Uterus (tissue), 3 donors: ENCODE measurements at regions not wholly inside any gene's neighbourhood (a gene's known extent, or its start where the extent isn't known, plus 50 kb on each side); places are given as distances from the start of the nearest gene placed in this dataset.
"Not testable (repeated sequence)": the region's sequence is repeated elsewhere in the genome, so short reads cannot be mapped to it uniquely, and the experiment has no call there.

Source experiments
- DNase-seq, 2 donors: peaks; one replicate each; pipeline ENCODE4 v3.0.0-alpha.2; 2019 to 2020
- H3K27ac ChIP-seq, 2 donors: fragments of 200-600 bp; sonication (generic); 1 replicate in 1 of 2; 2 replicates in 1 of 2; pipeline ENCODE4 v1.5.1; 2016 to 2018
- H3K27me3 ChIP-seq, 2 donors: fragments of 200-600 bp; sonication (generic); one replicate each; pipeline ENCODE4 v1.5.1; 2018 to 2019; ENCODE audit warnings: control low read depth in 1 of 2
- H3K36me3 ChIP-seq, 2 donors: fragments of 200-600 bp; sonication (generic); one replicate each; pipeline ENCODE4 v1.5.1; 2019; ENCODE audit warnings: control low read depth in 1 of 2
- H3K4me1 ChIP-seq, 2 donors: fragments of 200-600 bp; sonication (generic); one replicate each; pipeline ENCODE4 v1.5.1; 2018 to 2019; ENCODE audit warnings: control low read depth in 1 of 2
- H3K4me3 ChIP-seq, 2 donors: fragments of 200-600 bp; sonication (generic); 1 replicate in 1 of 2; 2 replicates in 1 of 2; pipeline ENCODE4 v1.5.1; 2018 to 2019; ENCODE audit warnings: mild to moderate bottlenecking in 1 of 2
- H3K9me3 ChIP-seq, 2 donors: fragments of 200-600 bp; sonication (generic); one replicate each; pipeline ENCODE4 v1.5.1; 2019; ENCODE audit warnings: control low read depth in 1 of 2
- POLR2A ChIP-seq, 2 donors: fragments of 450-650 bp; IDR thresholded peaks; one replicate each; pipeline ENCODE4 v1.6.1; 2016; ENCODE audit warnings: antibody characterized with exemption in 2 of 2, mild to moderate bottlenecking in 1 of 2, moderate library complexity in 1 of 2
- intact Hi-C: fragments of 100-400 bp; cut with DNase I; formaldehyde crosslinking; loops from one replicate; pipeline ENCODE4 v1.15.1; 2023; ENCODE audit warnings: low total_unique reads
- TF ChIP-seq, protein P1 (sequence below), 4 experiments: fragments of 200-600 bp in 2 of 4; fragments of 450-650 bp in 2 of 4; sonication (generic) in 2 of 4; IDR thresholded peaks; one replicate each; pipeline ENCODE4 v1.5.1; 2016 to 2019; ENCODE audit warnings: antibody characterized with exemption in 4 of 4, mild to moderate bottlenecking in 2 of 4, moderate library complexity in 1 of 4
- donor health status: DM: yes; HTN: yes; CAD: no.

DNA sequence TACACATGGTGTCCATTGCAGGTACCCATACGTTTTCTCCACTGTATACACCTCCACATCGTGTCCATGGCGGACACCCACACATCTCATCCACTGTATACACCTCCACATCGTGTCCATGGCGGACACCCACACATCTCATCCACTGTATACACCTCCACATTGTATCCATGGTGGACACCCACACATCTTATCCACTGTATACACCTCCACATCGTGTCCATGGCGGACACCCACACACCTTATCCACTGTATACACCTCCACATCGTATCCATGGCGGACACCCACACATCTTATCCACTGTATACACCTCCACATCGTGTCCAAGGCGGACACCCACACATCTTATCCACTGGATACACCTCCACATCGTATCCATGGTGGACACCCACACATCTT is 50.4 kb upstream of the TTC34 start:
- H3K4me3 ChIP-seq, H3K9me3 ChIP-seq, H3K4me1 ChIP-seq, H3K36me3 ChIP-seq, DNase-seq, H3K27ac ChIP-seq, H3K27me3 ChIP-seq, intact Hi-C loops: not testable (repeated sequence)

DNA sequence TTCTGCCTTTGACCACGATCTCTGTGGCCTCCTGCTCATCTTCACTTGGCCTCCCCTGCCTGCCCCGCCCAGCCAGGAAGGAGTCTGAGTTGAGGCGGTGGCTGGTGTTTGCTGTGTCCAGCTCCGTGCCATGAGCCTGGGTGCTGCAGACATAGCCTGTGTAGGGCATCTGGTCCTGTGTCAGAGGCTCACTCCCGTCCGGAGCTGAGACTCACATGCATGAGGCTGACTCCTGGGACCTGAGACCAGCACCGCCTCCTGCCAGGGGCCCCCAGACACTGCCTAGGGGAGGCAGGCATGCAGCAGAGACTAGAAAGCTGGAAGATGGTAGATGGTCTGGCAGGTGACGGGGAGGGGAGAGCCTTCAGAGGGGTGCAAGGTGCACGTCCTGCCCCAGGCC is 52.2 kb upstream of the TTC34 start:
- no peak for DNase-seq
- Histone ChIP-seq H3K4me3 (no peak overlapping the region), H3K9me3 (no peaks in the 10 kb centered on the region), H3K27me3 (peaks cover 0 to 8% of the 10 kb centered on the region in 2 donors), H3K36me3 (no peaks in the 10 kb centered on the region), H3K27ac (no peak overlapping the region), H3K4me1 (no peaks in the 10 kb centered on the region)
- TF ChIP-seq, protein P1, sequence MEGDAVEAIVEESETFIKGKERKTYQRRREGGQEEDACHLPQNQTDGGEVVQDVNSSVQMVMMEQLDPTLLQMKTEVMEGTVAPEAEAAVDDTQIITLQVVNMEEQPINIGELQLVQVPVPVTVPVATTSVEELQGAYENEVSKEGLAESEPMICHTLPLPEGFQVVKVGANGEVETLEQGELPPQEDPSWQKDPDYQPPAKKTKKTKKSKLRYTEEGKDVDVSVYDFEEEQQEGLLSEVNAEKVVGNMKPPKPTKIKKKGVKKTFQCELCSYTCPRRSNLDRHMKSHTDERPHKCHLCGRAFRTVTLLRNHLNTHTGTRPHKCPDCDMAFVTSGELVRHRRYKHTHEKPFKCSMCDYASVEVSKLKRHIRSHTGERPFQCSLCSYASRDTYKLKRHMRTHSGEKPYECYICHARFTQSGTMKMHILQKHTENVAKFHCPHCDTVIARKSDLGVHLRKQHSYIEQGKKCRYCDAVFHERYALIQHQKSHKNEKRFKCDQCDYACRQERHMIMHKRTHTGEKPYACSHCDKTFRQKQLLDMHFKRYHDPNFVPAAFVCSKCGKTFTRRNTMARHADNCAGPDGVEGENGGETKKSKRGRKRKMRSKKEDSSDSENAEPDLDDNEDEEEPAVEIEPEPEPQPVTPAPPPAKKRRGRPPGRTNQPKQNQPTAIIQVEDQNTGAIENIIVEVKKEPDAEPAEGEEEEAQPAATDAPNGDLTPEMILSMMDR (IDR thresholded peaks at IDR 0.05) = no peak
- no peak for TF ChIP-seq POLR2A (IDR thresholded peaks at IDR 0.05)
- intact Hi-C loops = no loop called here

DNA sequence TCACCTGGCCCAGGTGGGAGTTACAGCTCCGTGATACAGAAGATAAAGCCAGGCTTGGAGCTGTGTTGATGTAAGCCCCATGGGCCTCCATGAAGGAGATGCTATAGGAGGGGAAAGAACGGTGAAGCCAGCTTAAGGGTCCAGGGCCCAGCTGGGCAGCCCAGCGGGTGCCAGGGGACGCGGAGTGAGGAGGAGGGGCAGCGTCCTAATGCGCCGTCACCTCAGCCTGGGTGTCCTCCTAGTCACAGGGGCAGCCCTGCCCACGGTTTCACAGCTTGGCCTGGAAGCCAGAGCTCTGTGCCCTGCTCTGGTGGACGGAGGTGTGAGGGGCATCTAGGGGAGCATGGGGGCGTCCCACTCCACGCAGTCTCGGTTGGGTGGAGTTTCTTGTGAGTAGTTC is 52.7 kb upstream of the TTC34 start:
- Histone ChIP-seq H3K27me3 (peaks cover 0 to 8% of the 10 kb centered on the region in 2 donors), H3K4me1 (no peaks in the 10 kb centered on the region), H3K27ac (no peak overlapping the region), H3K4me3 (no peak overlapping the region), H3K36me3 (no peaks in the 10 kb centered on the region), H3K9me3 (no peaks in the 10 kb centered on the region)
- TF ChIP-seq POLR2A (IDR thresholded peaks at IDR 0.05) = no peak
- TF ChIP-seq, protein P1 (IDR thresholded peaks at IDR 0.05) = no peak
- DNase-seq = no peak
- intact Hi-C loops = no loop called here

DNA sequence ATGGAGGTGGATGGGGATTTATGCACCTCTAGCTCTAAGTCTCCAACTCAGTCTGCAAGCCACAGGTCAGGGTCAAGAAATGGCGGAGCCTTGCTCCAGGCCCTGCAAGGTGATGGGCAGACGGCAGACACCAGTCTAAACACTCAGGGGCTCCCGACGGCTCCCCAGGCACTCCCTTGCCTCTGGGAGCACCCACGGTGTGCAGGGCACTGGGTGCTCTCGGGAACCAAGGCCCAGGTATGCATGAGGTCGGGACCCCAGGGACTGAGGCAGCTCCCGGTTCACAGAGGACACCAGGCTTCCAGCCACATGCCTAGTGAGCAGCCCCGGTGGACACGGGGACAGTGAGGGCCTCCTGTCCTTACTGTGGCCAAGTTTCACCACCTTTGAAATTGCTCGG is 53.1 kb upstream of the TTC34 start:
- H3K36me3 ChIP-seq = no peaks in the 10 kb centered on the region
- H3K9me3 ChIP-seq = no peaks in the 10 kb centered on the region
- peaks cover 0 to 8% of the 10 kb centered on the region in 2 donors for H3K27me3 ChIP-seq
- H3K4me3 ChIP-seq = no peak overlapping the region
- DNase-seq = no peak
- TF ChIP-seq POLR2A (IDR thresholded peaks at IDR 0.05) = no peak
- TF ChIP-seq, protein P1 (IDR thresholded peaks at IDR 0.05) = no peak
- H3K4me1 ChIP-seq = no peaks in the 10 kb centered on the region
- H3K27ac ChIP-seq = no peak overlapping the region
- intact Hi-C loops = no loop called here

DNA sequence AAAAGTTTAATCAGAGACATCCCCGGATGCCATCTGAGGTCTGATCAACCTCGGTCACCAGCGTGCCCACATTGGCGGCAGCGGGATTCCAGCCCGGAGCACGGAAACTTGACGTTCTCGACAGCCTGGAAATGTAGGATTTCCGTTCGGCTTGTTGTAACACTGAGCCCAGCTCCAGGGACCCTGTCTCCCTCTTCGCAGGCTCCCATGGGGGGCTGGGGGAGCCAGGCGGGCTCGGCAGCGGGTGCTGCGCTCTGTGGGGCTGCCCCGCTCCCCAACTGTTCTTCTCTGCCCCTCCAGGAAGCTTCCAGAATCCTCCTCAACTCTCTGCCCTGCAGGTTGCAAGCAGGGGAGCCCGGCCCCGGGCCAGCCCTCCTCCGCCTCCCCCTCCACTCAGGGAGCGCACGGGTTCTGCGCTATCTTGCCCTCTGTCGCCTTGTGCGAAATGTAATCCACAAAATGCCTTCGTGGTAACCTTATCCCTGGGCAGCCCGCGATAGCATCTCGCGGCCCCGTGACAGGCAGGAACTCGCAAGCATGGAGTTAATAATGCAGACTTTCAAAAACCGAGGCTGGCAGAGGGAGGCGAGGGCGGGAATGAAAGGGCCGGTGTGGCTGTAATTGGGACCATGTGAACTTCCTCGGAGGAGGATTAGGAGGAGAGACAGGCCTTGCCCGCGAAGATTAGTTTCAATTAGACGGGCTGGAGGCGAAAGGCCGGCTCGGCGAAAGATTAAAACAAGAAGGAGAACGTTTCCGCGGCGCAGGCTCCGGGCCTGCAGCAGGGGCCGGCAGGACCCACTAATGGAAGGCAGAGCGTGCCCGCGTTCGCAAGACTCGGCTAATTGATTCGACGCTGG is 53.9 kb upstream of the TTC34 start:
- Histone ChIP-seq H3K36me3 (no peaks in the 10 kb centered on the region), H3K27ac (no peak overlapping the region), H3K9me3 (no peaks in the 10 kb centered on the region), H3K4me3 (no peak overlapping the region), H3K27me3 (peaks cover 0 to 8% of the 10 kb centered on the region in 2 donors), H3K4me1 (no peaks in the 10 kb centered on the region)
- no peak for DNase-seq
- intact Hi-C loops = no loop called here
- TF ChIP-seq, protein P1 (IDR thresholded peaks at IDR 0.05) = no peak
- TF ChIP-seq POLR2A (IDR thresholded peaks at IDR 0.05) = no peak
